ENCODE measurements at regions not wholly inside any gene's neighbourhood (a gene's known extent, or its start where the extent isn't known, plus 50 kb on each side); places are given as distances from the start of the nearest gene placed in this dataset.
"Not testable (repeated sequence)": the region's sequence is repeated elsewhere in the genome, so short reads cannot be mapped to it uniquely, and the experiment has no call there.

- intact Hi-C loops (cut with micrococcal nuclease): no loop called here
- ATAC-seq (no peak), DNase-seq (no peak)
Observed at GRCh38 chr3:513301-513700, 316.7 kb downstream of the CHL1 start.

- intact Hi-C loops (cut with micrococcal nuclease): no loop called here
- no peak for DNase-seq
- no peak for ATAC-seq
Observed at GRCh38 chr3:514192-514591, 317.6 kb downstream of the CHL1 start.

DNA sequence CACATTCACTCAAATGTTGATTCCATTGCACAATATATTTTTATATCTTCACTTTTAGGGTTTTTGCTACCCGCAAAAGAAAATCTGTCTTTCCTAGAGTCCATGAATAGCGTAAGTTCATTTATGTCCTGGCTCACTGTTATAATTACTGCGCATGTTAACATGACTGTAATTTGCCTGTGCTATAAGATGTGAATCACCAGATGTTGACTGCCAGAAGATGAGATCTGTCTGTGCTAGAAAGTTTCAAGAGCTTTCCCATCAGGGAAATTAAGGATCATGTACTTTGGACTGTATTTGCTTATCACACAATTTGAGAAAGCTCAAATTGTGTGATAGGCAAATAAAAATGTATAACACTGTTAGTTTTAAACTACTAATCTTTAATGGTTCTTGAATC is 322.5 kb downstream of the CHL1 start:
- DNase-seq (no peak), ATAC-seq (no peak)
- intact Hi-C loops (cut with micrococcal nuclease): no loop called here

DNA sequence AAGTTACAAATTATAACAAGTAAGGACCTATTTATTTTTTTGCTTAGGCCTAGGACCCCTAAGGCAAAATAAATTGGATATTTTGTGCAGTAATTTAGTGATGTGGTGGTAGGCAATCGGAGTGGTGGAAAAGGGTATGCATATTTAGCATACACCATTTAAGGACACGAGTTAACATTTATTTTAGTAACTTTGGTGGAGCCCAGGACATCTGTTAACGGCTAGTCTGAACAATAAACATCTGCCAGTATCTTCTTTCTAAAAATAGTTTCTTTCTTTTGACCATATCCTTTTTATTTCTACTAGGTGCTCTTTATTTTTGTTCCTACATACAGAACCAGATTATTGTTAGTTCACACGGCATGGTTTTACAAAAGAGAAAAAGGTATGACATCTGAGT is 326.3 kb downstream of the CHL1 start:
- no peak for ATAC-seq
- intact Hi-C loops (cut with micrococcal nuclease): no loop called here
- no peak for DNase-seq

DNA sequence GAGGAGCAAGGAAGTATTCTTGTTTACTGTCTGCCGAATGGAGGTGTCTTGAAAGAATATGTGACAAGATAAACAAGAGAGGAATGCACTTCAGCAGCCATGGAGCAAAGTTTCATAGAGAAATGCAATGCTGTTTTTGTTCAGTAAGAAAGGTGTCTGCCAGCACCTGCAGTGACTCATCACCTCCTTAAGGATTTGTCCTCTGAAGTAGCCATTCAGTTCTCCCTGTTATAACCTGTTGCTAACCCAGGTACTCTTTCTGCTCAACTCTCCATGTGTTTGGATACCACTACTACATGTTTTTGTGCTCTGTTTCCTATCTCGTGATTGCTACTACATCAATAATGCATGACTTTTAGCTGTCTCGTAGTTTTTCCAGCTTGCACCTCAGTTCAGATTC is 328.9 kb downstream of the CHL1 start:
- intact Hi-C loops (cut with micrococcal nuclease): no loop called here
- DNase-seq (no peak), ATAC-seq (no peak)

- DNase-seq (peak; percentile 54), ATAC-seq (peak; percentile 45)
- intact Hi-C loops (cut with micrococcal nuclease): no loop called here
Observed at GRCh38 chr3:535566-536416, 339.2 kb downstream of the CHL1 start.

GRCh38 chr3:536417-536813 is 339.9 kb downstream of the CHL1 start:
- ATAC-seq: no peak
- DNase-seq: no peak
- intact Hi-C loops (cut with micrococcal nuclease): no loop called here

DNA sequence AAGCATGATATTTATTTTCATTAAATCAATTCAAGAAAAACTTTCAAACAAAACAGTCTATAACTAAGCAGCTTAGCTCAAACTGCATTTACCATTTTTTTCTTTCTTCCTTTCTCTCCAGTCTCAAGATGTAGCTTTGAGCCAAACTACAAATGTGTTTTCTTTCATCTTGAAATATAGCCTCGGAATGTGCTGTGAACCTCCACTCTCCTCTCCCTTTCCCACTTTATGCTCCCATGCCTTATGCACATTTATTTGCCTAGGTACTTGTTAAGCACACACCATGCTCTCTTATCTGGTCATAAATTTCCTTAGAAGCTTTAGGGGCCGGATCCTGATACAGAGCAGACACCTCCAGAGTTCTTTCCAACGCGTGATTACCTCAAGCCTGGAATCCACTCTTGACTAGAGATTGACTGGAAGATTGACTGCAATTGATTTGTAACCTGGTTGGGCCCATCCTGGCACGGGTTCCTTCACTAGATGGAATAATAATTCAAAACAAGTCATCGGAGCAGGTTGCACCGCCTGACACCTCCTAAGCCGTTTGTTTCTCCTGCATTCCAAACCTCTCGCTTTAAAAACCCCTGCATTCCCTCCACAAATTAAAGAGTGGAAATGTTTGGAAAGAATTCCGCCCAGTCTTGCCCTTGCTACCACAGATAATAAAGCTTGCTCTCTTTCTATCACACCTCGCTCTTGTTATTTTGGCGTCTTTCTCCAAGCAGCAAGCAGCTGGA is 344.7 kb downstream of the CHL1 start:
- DNase-seq (no peak), ATAC-seq (no peak)

DNA sequence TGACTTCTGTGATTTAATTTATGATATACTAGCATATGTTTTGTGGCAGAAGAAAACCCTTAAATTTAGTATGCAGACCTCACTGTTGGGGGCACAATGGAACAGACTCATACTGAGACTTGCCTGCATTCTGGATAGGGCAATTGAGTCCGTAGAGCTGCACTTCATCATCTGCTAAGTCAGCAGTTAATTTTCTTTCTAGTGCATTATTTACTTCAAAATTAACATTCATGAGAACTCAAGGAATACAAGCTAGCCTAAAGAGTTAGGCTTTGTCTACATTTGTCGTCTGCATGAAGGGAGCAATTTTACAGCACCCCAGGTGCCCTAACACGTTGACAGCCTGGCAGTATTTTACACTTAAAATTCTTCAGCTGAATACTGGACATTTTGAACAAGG is 345.5 kb downstream of the CHL1 start:
- ATAC-seq: no peak
- intact Hi-C loops (cut with micrococcal nuclease): no loop called here
- DNase-seq: no peak

More for the DNA sequence above, 344.7 kb downstream of the CHL1 start:
- intact Hi-C loops (cut with micrococcal nuclease): no loop called here

GRCh38 chr3:549636-550035 is 353.1 kb downstream of the CHL1 start:
- intact Hi-C loops (cut with micrococcal nuclease): no loop called here
- ATAC-seq (no peak), DNase-seq (no peak)

GRCh38 chr3:550471-550870 is 353.9 kb downstream of the CHL1 start:
- no peak for ATAC-seq
- intact Hi-C loops (cut with micrococcal nuclease): no loop called here
- no peak for DNase-seq

- ATAC-seq: no peak
- intact Hi-C loops (cut with micrococcal nuclease): no loop called here
- DNase-seq: no peak
Observed at GRCh38 chr3:557972-558371, 361.4 kb downstream of the CHL1 start.

GRCh38 chr3:567488-568185 is 371.1 kb downstream of the CHL1 start:
- no peak for ATAC-seq
- no peak for DNase-seq
- intact Hi-C loops (cut with micrococcal nuclease): no loop called here

- intact Hi-C loops (cut with micrococcal nuclease); DNase-seq; ATAC-seq: not testable (repeated sequence)
Observed at GRCh38 chr3:579529-579928, 383.0 kb downstream of the CHL1 start.

GRCh38 chr3:589066-589465 is 392.5 kb downstream of the CHL1 start:
- intact Hi-C loops (cut with micrococcal nuclease); DNase-seq; ATAC-seq: not testable (repeated sequence)

GRCh38 chr3:597304-597703 is 400.7 kb downstream of the CHL1 start:
- intact Hi-C loops (cut with micrococcal nuclease); ATAC-seq: not testable (repeated sequence)

GRCh38 chr3:597746-598145 is 401.2 kb downstream of the CHL1 start:
- DNase-seq; intact Hi-C loops (cut with micrococcal nuclease); ATAC-seq: not testable (repeated sequence)

More at GRCh38 chr3:597304-597703, 400.7 kb downstream of the CHL1 start:
- DNase-seq: not testable (repeated sequence)

DNA sequence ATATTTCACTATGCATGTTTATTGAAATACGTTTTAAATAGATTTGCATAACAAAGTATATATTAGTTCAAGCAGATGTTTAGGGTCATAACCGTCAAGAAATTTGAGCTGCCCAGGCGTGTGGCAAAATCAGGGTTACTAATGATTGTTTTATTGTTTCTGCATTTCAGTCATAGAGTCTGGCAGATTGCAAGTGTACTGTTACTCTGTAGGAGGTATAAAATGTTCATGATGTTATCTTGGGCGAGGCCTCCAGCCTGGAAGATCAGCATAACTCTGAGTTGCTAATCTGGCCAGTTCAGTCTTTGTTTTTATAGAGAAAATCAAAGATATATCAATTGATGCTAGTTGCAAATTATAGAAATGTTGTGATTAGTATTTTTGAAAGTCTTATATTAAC is 410.9 kb downstream of the CHL1 start:
- intact Hi-C loops (cut with micrococcal nuclease); DNase-seq; ATAC-seq: not testable (repeated sequence)

DNA sequence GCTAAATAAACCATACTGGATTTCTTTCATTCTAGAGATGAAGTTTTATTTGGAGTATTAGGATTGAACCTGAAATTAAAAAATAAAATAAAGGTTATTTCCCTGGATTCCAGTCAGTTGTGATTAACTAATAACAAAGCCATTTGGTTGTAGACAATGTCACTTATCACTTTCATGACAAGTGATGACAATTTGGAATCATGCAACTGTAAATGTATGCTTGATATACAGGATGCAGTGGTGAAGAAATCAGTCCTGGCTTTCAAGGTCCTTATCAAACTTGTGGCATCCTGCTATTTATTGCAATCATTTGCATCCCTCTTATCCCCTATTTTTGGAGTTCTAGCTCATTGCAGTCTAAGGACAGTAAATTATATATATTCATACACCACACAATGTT is 425.2 kb downstream of the CHL1 start:
- DNase-seq: no peak
- ATAC-seq: no peak
- intact Hi-C loops (cut with micrococcal nuclease): no loop called here

GRCh38 chr3:622314-622713 is 425.8 kb downstream of the CHL1 start:
- ATAC-seq (no peak), DNase-seq (no peak)
- intact Hi-C loops (cut with micrococcal nuclease): no loop called here
